GOT3 (cell line): ENCODE measurements at regions not wholly inside any gene's neighbourhood (a gene's known extent, or its start where the extent isn't known, plus 50 kb on each side); places are given as distances from the start of the nearest gene placed in this dataset.

ENCODE experiments used
- DNase-seq: peaks from one replicate; lab custom pipeline; 2025; ENCODE audit warnings: mixed read lengths; lab: John Stamatoyannopoulos, UW

GRCh38 chr2:13015532-13016320 lies 299.0 kb downstream of the TRIB2 start:
- DNase-seq = no peak

- no peak for DNase-seq
These were observed 301.8 kb downstream of the TRIB2 start for GRCh38 chr2:13018490-13018889.

GRCh38 chr2:13019781-13020180 lies 303.0 kb downstream of the TRIB2 start:
- DNase-seq = no peak

DNA sequence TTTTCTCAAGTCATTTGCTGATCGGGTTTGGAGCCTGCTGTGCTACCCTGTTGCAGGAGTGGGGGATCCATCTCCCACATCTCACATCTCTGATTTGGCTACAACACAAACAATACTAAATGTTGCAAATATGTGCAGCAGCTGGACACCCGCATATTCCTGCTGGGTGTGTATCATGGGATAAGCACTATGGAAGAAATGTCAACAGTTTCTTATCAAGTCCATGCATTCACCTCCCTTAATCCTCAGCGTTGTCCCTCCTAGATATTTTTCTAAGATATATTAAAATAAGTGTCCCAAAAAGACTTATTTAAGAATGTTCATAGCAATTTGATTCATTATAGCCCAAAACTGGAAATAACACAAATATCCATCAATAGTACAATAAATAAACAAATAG lies 303.7 kb downstream of the TRIB2 start:
- DNase-seq = no peak

DNA sequence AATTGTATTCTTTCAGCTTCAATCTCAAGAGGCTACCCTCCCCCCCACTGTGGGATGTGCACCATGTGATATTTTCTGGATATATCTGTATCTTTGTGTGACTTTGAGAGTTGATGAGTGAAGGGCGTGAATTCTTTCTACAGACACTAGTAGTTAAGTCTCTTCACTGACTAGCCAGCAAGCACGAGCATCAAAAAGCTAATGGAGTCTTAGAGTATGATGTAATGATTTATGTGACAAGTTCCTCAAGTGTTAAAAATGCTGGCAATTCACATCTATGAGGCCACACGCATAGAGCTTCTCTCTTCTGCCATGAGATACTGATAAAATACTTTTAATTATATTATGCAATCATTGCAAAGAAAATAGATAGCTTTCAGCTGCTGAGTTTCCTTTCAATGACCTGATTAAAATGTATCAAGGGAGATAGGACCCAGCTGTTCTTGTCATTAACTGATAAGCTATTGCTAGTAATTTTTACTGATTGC lies 304.8 kb downstream of the TRIB2 start:
- DNase-seq = no peak

- no peak for DNase-seq
These were observed 313.9 kb downstream of the TRIB2 start for GRCh38 chr2:13030606-13031005.

GRCh38 chr2:13034861-13035260 lies 318.1 kb downstream of the TRIB2 start:
- DNase-seq = no peak

GRCh38 chr2:13035866-13036265 lies 319.1 kb downstream of the TRIB2 start:
- no peak for DNase-seq

- DNase-seq = no peak
These were observed 323.3 kb downstream of the TRIB2 start for GRCh38 chr2:13040043-13040442.

DNA sequence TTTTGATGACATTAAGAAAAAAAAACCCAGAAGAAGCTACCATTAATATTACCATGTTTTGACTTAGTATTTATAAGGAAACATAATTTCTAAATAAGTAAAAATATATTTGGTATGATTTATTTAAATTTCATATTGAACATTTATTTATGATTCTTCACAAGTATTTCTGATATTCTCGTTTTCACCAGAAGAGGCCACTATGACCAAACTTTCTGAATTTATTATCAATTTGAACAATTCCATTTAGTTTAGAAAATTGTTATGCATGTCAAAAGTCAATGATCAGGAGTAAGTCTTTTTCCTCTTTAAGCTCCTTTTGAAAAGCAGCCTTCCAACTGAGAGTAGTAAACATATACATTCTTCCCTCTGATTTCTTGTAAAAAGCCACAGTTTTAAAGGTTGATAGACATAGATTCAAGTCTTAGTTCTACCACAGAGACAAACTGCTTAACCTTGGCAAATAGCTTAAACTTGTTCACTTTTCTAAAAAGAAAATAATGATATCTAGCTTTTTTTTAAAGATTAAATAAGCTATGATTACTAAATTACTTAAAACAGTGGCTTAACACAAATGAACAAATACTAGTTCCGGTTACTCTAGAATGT lies 329.9 kb downstream of the TRIB2 start:
- DNase-seq = no peak

DNA sequence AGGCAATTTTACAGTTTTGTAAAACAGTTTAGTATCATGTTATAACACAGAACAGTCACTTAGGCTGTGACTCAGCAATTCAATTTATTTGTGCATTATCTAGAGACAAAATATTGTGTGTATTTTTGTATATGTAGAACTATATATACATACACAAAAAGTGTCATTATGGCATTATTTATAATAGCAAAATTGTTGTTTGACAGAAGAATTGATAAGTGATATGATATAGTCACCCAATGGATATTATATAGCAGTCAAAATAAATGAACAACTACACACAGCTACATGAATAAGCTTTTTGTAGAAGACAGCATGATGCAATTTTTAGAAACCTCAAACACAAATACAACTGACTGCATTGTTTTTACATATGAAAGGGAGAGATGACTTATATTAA lies 334.0 kb downstream of the TRIB2 start:
- no peak for DNase-seq

- no peak for DNase-seq
These were observed 335.8 kb downstream of the TRIB2 start for GRCh38 chr2:13052547-13052946.

DNA sequence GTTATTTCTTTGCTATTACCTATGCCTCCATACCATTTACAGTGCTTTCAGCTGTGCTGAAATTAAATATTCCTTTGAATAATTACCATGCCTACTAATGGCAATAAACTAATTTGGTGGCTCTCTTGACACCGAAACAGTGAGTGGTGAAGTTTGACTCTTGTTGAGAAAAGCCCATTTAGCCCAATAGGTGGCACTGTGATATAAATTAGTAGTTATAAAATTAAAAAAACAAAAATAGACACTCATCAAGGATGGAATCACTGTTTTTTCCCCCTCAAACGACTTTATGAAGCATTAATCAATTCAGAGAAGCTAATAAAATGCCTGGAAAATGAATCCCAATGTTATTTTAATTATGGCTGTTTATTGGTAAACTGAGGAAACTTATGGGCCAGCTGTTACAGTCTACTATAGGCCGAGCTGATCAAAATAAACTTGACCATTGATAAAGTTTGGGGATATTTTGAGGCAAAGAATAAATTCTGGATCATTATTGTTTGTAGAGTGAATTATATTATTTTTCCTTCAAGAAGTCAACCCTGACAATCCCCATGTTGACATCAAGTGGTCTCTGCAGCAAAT lies 339.6 kb downstream of the TRIB2 start:
- no peak for DNase-seq

DNA sequence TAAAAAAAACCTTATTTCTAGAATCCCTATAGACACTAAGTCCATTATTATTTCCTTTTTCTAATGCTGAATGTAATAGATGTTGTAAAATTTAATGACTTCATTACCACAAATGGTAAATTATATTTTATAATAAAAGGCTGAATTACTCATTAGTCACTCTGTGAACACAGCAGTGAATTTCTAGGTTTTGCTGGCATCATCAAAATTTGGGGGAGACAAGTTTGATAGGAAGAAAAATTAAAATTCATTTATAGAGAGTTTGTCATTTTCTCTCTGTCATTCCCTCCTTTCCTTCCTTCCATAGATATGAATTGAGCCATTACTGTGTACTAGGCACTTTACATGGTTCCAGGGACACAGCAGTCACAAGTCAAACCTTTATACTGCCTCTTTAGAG lies 340.9 kb downstream of the TRIB2 start:
- no peak for DNase-seq

DNA sequence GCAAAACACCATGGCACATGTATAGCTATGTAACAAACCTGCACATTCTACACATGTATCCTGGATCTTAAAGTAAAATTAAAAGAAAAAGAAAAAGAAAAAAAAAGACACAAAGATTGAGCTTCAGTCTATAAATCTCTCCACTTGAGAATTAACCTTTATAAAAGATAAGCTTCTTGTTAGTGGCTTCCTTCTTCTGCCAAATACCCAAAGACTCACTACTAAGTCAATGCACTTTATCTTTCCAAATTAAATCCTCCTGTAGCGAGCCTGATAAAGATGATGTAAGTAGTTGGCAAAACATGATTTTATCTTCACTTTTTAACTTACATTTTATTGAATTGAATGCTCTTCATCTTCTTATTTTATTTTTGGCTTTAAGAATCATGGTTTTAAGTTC lies 349.9 kb downstream of the TRIB2 start:
- DNase-seq = no peak

- no peak for DNase-seq
These were observed 350.8 kb downstream of the TRIB2 start for GRCh38 chr2:13067508-13067907.

- DNase-seq = no peak
These were observed 373.2 kb downstream of the TRIB2 start for GRCh38 chr2:13089971-13090370.

GRCh38 chr2:13091455-13091854 lies 374.7 kb downstream of the TRIB2 start:
- no peak for DNase-seq

DNA sequence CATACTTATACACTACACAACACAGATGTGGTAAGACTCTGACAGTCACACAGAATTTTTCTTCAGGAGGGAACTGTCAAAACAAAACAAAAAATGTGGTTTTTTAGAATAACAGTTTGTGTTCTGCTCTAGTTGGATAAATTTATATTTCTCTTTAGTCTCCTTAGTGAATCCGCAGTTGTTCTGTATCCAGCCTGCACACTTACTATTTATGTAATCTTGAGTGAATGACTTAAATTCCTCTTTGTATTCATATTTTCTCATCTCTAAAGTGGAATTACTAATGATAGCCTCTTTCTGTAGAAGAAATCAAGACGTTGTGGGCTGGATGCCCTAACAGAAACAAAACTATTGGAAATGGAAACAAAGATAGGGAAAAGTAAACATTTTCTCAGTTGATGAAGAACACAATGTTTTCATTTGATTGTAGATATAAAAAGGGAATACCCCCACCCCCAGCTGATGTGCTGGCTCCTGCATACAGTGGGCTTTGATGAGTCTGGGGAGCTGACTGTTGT lies 375.2 kb downstream of the TRIB2 start:
- no peak for DNase-seq

- DNase-seq = no peak
These were observed 376.8 kb downstream of the TRIB2 start for GRCh38 chr2:13093416-13093991.

DNA sequence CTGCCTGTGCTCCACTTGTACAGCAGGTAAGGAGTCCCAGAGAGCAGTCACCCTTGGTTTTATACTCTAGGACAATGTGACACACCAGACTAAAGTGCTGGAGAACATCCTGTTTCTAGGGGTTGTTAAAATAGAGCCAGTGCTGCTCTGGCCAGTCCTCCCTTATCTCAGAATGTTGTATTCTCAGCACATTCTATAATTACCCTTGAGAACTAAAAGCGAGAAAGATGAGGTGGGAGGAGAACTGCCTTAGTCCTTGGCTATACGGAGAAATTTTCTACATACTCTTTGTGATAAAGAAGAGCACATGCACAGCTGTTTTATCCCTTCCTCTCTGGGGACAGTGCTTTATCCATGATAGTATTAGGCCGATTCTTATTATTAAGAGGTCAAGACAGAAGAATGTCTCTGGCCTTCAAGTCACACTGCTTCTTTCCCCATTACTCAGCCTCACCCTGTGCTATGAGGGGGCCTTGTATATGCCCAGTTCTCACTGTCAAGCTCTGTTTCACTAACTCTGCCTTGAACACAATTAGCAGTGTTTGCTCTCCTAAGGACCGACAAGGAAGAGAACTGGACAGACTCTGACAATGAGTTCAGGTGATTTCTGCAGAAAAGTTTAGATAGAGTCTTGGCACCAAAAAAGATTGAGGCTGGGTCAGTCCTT lies 385.8 kb downstream of the TRIB2 start:
- DNase-seq = no peak

GRCh38 chr2:13103151-13103550 lies 386.4 kb downstream of the TRIB2 start:
- DNase-seq = no peak
